Hematopoietic multipotent progenitor cell (in vitro differentiated cells): ENCODE measurements at regions not wholly inside any gene's neighbourhood (a gene's known extent, or its start where the extent isn't known, plus 50 kb on each side); places are given as distances from the start of the nearest gene placed in this dataset.
"Not testable (repeated sequence)": the region's sequence is repeated elsewhere in the genome, so short reads cannot be mapped to it uniquely, and the experiment has no call there.

Experiments used
- DNase-seq, 3 donors: peaks; one replicate each; pipeline ENCODE4 v3.0.0-alpha.2; 2011 to 2015; ENCODE audit warnings: low read depth in 2 of 3, low spot score in 2 of 3

DNA sequence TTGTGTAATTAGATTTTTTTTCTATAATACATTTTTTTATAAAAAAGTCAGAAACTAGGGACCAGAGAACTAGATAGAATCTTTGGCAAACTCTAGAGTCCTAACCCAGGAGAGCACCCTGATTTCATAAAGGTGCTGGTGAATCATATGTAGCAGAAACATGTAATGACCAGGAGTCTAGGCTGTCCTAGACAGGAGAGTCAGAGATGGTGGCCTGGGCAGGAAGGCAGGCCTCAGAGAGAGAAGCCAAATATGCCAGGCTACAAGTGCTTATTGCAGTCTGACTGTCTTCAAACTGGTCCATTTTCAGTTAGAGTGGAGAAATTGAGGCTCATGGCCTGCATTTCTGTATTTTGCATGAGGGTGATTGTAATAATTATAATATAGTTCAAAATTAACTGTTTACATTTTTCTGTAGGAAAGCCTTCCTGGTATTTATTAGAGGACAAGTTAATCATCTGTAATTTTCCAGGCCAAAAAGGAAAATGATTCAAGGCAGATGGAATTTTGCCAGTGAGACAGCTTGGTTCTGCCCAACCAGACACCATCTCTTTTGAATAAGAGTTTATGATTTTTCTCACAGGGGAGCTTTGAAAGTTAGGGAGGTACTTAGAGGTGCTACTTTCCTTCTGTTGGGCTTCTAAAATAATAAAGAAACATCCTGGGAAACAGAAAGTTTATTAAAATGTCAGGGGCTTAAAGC, 129.8 kb downstream of the S1PR1 start:
- DNase-seq, result no peak

DNA sequence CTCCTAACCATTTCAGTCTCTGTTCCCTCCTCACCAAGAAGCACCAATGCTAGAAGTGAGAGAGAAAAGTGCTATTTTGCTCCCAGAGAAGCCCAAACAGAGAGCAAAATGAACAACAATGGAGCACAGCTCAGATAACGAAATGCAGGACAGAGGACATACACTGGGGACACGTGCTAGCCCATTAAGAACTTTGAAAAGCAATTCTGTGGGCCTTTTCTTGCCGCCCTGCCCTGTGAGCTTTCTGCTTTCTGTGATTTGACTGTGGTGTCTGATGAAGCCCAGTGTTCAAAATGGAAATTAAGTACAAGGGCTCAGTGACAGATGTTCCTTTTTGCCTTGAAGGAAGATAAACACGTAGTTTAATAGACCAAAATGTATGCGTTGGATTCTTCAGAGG, 130.8 kb downstream of the S1PR1 start:
- no peak for DNase-seq

DNA sequence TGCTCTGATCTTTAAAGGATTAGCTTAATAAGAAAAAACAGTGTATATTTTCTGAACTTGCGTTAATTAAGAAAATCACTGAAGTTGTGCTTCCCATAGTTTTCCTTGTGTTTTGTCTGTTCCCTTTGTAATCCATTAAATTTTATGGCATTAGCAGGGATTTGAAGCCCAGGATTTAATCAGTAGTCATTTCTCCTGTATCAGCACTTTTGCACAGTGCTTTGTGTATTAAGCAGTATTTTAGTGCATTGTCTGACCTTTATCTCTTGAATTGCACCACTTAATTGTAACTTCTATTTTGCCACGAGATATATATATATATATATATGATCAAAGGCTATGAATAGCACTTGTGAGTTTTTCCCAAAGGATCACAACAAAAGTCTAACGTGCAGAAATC, 133.7 kb downstream of the S1PR1 start:
- DNase-seq, result no peak

DNA sequence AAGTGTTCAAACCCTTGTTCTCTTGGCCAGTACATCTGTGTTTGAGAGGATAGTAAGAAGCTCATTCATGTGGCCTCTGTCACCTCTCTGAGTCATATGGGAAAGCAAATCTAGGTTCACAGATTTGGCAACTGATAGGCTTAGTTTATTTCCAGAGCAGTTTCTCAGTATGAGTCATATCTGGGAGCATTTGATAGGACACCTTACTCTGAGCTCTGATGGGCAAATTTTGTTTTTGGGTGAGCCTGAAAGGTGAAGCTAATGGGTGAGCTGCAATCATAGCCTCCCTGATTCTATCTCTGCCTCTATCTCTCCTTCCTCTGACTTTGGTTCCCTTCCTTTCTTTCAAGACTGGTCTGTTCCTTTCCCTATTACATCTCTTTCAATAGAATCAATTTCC, 134.4 kb downstream of the S1PR1 start:
- DNase-seq, result no peak

DNA sequence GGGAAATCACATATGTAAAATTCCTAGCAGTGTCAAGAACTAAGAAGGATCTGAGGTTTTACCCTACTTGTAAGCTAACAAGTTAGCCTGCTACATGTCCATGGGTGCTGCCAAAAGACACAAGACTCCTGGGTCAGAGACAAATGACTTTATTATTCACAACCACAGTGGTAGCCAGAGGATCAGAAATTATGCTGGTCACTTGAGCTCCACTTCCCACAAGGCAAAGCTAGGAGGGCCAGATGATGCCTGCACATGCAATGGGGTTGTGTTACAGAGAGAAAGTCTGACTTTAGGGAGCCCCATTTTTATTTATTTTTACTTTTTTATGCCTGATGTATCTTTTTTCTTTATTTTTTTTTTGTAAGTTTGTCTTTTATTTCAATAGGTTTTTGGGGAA, 136.8 kb downstream of the S1PR1 start:
- no peak for DNase-seq

DNA sequence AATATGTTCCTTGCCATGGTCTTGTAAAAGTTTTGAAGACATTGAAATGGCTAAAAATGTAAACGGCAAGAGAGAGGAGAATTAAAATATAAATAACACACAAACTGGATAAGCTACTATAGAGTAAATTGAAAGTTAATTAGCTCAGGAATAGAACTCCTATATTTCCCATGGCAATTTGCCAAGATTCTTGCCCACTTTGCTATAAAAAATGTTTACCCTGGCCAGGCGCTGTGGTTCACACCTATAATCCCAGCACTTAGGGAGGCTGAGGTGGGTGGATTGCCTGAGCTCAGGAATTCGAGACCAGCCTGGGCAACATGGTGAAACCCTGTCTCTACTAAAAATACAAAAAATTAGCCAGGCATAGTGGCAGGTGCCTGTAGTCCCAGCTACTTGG, 138.6 kb downstream of the S1PR1 start:
- not testable (repeated sequence) for DNase-seq

DNA sequence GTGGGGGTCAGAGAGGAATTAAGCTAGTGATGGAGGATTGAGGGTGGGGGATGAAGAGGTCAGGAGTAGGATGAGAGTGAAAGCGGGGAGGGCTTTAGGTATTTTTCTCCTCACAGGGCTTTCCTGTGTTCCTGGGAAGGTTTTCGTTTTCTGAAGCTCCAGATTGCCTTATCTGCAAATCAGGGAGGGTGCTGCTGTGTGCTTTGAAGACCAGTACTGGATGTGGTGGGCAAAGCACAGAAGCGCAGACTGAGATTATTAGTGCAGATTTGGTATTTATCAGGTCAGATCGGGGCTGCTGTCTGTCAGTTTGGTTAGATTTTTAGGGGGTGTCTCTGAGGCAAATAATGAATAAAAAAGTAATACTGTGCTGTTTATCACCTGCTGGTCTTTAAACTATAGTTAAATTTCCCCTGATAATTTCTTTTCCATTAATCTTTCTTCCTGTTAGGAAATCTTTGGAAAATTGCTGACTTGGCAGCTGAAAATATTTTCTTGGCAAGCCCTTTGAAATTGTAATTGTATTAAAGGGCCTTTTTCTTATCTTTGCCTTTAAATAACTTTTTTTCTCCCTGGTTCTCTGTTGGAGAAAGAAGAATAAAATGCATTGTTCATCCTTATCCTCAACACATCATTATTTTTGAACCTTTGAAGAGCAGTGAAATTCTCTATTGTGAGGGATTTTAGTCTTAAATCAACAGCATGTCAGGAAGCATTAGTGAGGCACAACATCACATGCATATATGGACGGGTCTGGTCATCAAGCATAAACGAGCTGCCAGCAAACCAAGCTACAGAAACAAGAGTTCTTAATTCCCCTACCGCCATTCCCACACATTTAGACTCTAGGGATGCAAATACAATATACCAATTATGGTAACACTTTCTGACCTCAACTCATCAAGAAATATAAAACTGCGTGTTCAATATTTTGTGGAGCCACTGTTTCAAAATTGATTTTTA, 139.6 kb downstream of the S1PR1 start:
- DNase-seq, result no peak

DNA sequence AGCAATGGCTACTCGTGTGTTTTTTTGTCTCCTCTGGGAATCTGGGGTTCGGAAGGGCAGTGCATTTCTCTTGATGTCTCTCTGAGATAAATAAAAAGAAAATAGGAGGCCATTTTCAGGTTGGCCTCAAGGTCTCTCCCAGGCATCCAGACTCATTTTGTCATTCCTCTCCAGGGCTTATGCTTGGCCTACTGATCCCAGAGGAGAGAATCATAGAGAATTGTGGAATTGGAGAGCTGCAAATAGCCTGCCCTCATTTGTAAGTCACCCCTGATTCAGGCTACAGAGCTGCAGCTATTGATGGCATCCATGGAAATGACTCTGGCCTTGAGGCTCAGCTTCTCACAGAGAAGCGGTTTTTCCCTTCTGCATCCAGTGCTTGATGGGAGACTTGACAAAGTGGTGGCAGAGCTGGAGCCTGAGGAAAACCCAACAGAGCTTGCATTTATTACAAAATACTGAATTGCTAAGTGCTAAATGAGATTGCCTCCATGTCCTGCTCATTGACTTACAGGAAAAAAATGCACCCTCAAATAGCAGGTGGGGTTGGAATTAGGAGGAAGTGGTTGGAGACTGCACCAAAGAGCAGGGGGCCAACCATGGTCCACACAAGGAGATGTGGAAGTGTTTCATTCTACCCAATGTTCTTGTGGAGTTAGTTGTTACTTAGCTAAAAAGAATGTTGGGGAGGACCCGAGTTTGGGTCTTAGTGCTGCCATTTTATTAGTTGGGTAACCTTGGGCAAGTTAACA, 140.4 kb downstream of the S1PR1 start:
- peak in 1 of 3 donors; percentile 3 for DNase-seq

DNA sequence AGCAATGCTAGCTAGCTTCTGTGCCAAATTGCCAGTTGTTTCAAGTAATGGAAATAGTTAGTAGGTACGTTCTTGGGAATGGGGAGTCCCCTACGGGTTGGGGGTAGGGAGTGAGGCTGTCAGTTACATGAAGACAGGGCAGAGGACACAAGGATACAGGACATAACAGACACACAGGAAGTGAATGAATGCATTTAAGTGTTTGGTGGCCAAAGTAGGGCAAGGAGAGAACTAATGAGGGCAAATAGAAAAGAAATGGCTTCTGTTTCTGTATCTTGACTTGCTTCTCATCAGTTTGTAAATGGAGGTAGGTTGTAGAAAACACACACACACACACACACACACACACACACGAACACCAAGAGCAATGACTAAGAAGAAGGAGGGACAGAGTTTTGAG, 142.2 kb downstream of the S1PR1 start:
- DNase-seq, result no peak

DNA sequence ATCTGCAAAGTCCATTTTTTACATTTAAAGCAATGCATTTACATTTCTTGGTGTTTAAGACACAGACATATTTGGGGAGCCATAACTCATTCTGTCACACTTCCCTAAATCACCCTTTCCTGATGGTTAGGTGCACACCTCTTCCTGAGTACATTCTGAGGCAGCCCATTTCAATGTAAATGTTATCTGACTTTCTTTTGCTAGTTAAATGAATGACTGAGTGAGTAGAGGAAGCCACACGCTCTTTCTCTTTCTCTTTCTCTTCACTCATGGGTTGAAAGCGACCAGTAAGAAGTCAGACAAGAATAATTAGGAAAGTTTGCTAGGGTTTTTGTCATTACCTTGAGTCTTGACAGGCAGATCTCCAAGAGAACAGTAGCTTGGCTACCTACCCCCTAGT, 143.1 kb downstream of the S1PR1 start:
- peak in 2 of 3 donors; percentile 10 to 62 for DNase-seq

DNA sequence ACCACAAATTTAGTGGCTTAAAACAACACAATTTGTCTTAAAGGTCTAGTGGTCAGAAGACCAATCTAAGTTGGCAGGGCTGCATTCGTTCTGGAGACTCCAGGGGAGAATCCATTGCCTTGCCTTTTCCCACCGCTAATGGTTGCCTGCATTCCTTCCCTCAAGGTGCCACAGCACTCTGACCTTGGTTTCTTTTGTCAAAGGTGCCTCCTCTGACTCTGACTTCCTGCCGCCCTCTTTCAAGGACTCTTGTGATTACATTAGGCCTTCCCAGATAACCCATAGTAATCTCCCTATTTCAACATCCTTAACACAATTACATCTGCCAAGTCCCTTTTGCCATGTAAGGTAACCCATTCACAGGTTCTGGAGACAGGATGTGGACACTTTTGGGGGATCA, 145.3 kb downstream of the S1PR1 start:
- DNase-seq, result no peak

DNA sequence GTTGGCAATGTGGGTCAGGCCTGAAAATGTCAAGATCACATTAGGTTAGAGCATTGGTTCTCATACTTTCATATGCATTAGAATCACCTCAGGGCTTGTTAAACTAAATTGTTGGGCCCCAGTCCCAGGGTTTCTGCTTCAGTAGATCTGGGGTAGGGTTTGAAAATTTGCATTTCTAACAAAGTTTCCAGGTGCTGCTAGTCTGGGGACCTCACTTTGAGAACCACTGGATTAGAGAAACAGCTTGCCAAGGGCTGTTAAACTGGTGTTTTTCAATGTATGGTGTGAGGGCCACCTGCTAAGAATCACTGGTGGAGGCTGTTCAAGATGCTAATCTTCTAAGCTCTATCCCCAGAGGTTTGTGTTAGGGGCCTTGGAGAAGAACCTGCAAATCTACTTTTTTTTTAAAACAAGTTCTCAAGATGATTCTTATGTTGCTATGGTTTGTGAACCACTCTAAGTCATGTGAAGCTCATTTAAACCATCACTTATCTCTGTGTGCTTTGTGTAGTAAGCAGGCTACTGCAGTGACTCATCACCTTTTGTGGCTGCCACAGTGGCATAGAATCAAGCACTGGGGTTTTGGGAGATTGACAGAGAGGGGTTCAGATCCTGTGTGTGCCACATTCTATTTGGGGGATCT, 152.2 kb downstream of the S1PR1 start:
- peak in 2 of 3 donors; percentile 27 to 68 for DNase-seq

DNA sequence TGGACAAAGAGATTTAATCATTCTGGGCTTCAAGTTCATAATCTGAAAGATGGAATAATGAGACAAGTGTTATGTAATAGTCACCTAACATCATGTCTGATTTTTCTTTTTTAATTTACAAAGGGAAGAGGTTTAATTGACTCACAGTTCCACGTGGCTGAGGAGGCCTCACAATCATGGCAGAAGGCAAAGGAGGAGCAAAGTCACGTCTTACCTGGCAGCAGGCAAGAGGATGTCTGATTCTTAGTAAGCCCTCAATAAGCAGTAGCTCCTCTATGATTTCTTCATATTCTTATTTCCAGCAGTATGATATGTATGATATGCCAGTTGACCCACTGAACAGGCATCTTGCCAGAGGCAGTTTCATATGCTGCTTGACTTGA, 152.7 kb downstream of the S1PR1 start:
- no peak for DNase-seq

DNA sequence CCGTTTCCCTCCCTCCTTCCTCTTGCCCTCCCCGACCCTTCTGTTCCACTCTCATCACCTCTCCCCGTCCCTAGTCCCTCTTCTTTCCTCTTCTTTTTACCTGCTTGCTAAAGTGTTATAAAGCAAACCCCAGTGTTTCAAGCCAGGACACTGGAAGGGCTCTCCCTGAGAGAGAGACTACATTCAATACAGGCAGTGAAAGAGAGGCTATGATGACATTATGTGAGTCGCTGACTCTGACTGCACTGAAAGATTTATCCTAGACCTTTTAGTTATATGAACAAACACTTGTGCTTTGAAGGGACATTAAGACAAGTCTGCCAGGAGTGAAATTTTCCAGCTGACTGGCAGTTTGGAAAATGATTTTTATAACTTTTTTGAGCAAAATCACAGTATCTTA, 155.7 kb downstream of the S1PR1 start:
- no peak for DNase-seq

DNA sequence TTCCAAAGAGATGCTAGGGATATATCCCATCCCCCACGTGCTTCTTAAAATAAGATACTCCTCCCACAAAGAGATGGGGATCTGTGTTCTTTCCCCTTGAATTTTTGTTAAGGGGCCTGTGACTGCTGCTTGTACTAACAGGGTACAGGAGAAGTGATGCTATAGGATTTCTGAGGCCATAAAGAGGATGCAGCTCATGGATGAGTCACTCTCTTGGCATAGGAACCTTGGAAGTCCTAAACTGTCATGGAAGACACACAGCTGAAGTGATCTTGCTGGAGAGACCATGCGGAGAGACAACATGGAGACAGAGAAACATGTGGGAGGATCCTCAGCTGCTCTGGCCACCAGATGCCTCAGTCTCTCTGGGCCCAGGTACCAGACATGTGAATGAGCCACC, 157.2 kb downstream of the S1PR1 start:
- no peak for DNase-seq

DNA sequence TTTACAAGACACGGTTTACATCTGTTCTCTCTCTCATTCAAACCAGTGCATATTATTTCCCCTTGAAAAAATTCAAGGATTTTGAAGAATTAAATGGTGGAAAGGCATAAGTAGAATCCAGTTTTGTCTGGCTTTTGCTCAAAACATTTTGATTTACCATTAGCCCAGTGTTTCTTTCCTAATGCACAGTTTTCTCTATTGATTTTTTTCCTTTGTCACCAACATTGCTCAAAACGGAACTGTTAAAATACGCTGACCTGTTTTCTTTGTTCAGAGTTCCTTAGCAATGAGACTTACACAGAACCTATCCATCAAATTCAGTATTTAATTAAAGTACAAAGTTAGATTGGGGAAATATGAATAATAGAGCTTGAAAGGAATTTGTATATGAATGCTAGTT, 162.4 kb downstream of the S1PR1 start:
- no peak for DNase-seq

DNA sequence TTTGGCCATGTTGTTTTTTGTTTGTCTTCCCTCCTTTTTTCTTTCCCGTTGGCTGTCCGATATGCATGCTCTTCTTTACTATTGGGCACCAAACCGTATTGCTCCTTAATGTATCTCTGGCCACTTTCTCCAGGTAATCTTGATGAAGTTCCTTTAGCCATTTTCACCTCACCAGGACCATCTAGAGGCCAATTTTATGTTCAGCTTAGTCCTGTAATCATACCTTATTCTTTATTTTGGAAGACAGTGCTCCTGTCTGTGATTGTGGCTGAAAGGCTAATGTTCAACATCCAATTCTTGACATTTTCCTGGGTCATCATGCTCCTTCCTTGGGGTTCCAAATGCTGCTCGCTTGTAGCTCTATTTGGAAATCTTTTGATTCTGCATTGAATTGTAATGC, 169.5 kb downstream of the S1PR1 start:
- DNase-seq, result no peak

DNA sequence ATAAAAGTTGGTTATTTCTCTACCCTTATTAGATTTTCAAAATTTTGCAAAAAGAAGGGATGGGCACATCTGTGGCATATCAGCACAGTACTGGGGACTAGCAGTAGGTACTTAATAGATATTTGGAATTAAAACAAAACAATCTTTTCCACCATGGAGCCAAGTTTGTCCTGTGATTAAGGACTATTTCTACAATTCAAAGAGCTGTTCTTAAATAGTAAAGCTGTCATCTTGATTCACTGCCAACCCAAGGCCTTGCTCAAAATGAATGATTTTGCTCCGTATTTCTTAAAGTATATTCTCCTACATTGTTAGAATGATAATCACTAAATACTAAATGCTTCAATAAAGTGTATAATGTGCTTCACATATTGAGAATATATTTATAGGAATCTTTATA, 169.9 kb downstream of the S1PR1 start:
- no peak for DNase-seq

DNA sequence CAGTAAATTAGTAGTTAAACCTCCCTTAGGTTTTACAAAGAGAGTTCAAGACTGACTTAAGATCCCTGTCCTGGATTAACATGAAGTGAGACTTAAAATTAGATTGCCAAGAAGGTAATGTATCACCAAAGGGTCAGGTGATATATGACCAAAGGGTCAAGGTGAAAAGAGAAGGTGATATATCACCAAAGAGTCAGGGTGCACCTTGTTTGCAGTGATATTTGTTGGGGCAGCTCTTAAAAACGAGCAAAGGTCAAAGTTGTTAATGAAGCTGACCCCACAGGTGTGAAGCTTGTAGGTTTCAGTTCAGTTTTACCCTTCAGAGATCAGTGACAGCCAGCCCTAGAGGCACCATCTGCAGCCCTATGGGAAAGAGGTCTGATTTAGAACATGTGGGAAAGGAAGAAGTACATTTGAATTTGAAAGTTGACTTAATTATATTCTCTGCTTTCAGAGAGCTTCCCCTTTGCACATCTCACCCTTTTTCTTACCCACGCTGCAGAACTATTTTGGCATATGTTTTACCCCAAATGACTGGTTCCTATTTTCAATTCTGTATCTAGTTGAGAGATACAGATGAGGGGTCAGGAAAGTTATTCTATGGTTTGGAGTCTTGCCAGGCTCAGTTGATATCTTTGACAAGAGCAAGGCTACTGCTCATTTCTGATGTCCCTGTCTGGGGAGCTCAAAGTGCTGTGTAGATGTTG, 170.8 kb downstream of the S1PR1 start:
- peak in 1 of 3 donors; percentile 7 for DNase-seq
